Mucosa of rectum (tissue), 2 donors: ENCODE measurements at regions not wholly inside any gene's neighbourhood (a gene's known extent, or its start where the extent isn't known, plus 50 kb on each side); places are given as distances from the start of the nearest gene placed in this dataset.
"Not testable (repeated sequence)": the region's sequence is repeated elsewhere in the genome, so short reads cannot be mapped to it uniquely, and the experiment has no call there.

Experiments used
- H3K27ac ChIP-seq, 2 donors: one replicate each; pipeline ENCODE4 v1.7.0; 2013; ENCODE audit warnings: inconsistent platforms in 2 of 2, low read depth in 2 of 2, low read length in 2 of 2
- H3K27me3 ChIP-seq, 2 donors: one replicate each; pipeline ENCODE4 v1.7.0; 2013; ENCODE audit warnings: low read length in 2 of 2; ENCODE audit not compliant: control insufficient read depth in 2 of 2, insufficient read depth in 2 of 2
- H3K36me3 ChIP-seq, 2 donors: one replicate each; pipeline ENCODE4 v1.7.0; 2013; ENCODE audit warnings: low read length in 2 of 2; ENCODE audit not compliant: control insufficient read depth in 2 of 2, insufficient read depth in 2 of 2
- H3K4me1 ChIP-seq, 2 donors: one replicate each; pipeline ENCODE4 v1.7.0; 2013; ENCODE audit warnings: low read length in 2 of 2, mild to moderate bottlenecking in 1 of 2; ENCODE audit not compliant: control insufficient read depth in 2 of 2, insufficient read depth in 2 of 2
- H3K4me3 ChIP-seq, 2 donors: one replicate each; pipeline ENCODE4 v1.7.0; 2013; ENCODE audit warnings: low read length in 2 of 2
- H3K9ac ChIP-seq, 2 donors: one replicate each; pipeline ENCODE4 v1.7.0; 2013; ENCODE audit warnings: low read length in 2 of 2, low read depth in 1 of 2, mild to moderate bottlenecking in 1 of 2
- H3K9me3 ChIP-seq, 2 donors: one replicate each; pipeline ENCODE4 v1.7.0; 2013; ENCODE audit warnings: low read length in 2 of 2; ENCODE audit not compliant: control insufficient read depth in 2 of 2
- donor health status: healthy.
- donor health status: Normal muscosa, but diverticular disease.

DNA sequence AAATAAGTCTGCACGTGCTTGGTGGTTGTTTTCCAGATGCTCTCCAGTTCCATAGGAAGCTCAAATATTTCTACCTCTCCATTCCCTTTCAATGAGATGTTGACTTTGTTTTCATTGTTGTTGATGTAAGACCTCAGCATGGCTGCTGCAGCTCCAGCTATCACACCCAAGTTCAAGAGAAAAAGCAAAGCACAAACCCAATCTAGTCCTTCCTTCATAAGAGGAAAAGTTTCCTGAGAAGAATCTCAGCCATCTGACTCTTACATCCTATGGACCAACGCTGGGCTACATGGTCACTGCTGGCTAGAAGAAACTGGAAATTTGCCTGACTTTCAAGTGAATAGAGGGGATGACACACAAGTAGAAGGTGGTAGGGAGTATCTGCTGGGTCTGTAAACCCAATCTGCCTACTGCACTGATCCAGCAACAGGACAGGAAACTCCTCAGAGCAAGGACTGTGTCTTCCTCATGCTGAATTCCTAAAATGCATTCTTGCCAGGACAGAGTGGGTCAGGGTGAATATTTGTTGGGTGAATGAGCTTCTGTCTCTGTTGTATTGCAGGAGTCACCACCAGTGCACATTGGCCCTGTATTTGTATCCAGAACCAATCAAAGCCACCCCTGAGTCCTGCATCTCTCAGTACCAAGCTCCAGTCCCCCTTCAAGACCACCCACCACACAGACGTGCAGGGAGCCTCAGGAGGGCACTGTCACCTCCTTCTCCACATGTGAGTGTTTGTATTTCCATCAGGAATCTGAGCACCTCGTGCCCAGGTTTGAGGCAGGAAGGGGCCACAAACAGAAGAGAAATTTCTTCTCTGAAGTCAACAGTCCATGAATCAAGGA lies 118.0 kb upstream of the IGLL5 start:
- H3K4me3 ChIP-seq, result no peak overlapping the region
- no peaks in the 10 kb centered on the region for H3K27me3 ChIP-seq
- no peak overlapping the region for H3K9ac ChIP-seq
- H3K36me3 ChIP-seq, result no peaks in the 10 kb centered on the region
- H3K9me3 ChIP-seq, result no peaks in the 10 kb centered on the region
- H3K27ac ChIP-seq, result no peak overlapping the region
- H3K4me1 ChIP-seq, result no peaks in the 10 kb centered on the region

DNA sequence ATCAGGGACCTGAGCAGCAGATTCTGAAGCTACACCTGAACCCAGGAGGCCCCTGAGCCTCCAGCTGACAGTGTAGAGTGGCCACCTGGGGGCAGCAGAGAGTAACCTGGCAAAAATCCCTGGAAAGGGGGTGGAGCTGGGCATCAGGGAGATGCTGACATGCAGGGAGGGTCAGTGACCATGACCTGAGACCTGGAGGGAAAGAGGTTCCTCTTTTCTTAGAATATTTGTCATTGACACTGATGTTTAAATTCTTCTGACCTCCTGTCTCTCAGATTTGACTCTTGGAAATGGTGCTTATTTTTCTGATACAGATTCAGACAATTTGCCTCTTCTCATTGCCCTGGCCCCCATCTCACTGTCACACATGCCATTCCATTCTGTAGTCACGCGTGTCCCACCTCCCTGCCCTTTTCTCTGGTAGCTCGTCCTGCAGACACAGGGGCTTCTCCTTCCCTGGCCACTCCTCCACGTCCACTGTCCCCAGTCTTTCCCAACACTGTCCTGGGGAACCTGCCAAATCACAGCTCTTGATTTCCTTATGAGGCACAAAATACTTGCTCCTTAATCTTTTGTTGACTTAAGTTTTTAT lies 117.2 kb upstream of the IGLL5 start:
- Histone ChIP-seq H3K36me3 (no peaks in the 10 kb centered on the region), H3K27me3 (no peaks in the 10 kb centered on the region), H3K4me1 (no peaks in the 10 kb centered on the region), H3K27ac (no peak overlapping the region), H3K4me3 (no peak overlapping the region), H3K9me3 (no peaks in the 10 kb centered on the region), H3K9ac (no peak overlapping the region)

DNA sequence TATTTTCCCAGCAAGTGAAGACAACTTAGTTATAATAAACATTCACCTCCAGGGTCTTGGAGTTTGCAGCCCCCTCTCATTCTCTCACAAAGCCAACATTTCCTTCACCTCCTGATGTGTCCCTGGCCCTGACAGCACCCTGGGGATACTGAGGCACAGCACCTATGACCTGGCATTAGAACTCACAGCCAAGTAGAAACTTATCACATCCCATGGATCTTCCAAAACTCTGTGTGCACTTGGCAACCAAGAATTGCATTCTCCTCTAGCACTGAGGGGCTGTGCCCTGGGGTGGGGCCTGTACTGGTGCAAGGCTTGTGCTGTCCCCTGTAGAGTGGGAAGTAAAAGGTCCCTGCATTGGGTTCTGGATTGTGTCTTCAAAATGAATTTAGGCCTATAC lies 116.7 kb upstream of the IGLL5 start:
- Histone ChIP-seq H3K27me3 (no peaks in the 10 kb centered on the region), H3K27ac (no peak overlapping the region), H3K36me3 (no peaks in the 10 kb centered on the region), H3K4me1 (no peaks in the 10 kb centered on the region), H3K9me3 (no peaks in the 10 kb centered on the region), H3K9ac (no peak overlapping the region), H3K4me3 (no peak overlapping the region)

DNA sequence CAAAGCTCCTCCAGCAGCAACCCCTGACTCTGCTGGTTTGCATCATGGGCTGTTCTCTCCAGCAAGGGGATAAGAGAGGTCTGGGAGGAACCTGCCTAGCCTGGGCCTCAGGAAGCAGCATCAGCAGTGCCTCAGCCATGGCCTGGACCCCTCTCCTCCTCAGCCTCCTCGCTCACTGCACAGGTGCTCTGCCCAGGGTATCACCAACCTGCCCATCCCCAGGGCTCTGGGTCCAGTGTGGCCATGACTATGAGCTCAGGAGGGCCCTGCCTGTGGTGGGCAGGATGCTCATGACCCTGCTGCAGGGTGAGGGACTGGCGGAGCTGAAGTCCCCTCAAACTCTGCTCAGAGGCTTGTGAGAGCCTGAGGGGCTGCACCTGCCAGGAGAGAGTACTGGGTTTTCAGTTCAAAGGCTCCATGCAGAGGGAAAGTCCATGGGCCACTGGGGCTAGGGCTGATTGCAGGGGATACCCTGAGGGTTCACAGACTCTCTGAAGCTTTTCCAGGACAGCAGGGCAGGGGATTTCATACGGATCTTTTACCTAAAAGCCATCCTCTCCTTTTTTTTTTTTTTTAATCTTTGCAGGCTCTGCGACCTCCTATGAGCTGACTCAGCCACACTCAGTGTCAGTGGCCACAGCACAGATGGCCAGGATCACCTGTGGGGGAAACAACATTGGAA lies 115.8 kb upstream of the IGLL5 start:
- Histone ChIP-seq H3K9me3 (no peaks in the 10 kb centered on the region), H3K27me3 (no peaks in the 10 kb centered on the region), H3K4me3 (no peak overlapping the region), H3K4me1 (no peaks in the 10 kb centered on the region), H3K36me3 (no peaks in the 10 kb centered on the region), H3K9ac (no peak overlapping the region), H3K27ac (no peak overlapping the region)

DNA sequence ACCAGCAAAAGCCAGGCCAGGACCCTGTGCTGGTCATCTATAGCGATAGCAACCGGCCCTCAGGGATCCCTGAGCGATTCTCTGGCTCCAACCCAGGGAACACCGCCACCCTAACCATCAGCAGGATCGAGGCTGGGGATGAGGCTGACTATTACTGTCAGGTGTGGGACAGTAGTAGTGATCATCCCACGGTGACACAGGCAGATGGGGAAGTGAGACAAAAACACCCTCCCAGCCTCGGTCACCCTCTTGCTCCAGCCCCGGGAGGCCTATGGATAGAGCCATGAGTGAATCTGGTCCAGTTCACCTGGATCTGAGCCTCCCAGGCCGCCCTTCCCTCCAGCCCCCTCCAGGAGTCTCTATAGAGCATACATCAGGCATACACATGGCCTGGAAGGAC lies 115.2 kb upstream of the IGLL5 start:
- Histone ChIP-seq H3K9ac (no peak overlapping the region), H3K27me3 (no peaks in the 10 kb centered on the region), H3K4me1 (no peaks in the 10 kb centered on the region), H3K27ac (no peak overlapping the region), H3K4me3 (no peak overlapping the region), H3K9me3 (no peaks in the 10 kb centered on the region), H3K36me3 (no peaks in the 10 kb centered on the region)

DNA sequence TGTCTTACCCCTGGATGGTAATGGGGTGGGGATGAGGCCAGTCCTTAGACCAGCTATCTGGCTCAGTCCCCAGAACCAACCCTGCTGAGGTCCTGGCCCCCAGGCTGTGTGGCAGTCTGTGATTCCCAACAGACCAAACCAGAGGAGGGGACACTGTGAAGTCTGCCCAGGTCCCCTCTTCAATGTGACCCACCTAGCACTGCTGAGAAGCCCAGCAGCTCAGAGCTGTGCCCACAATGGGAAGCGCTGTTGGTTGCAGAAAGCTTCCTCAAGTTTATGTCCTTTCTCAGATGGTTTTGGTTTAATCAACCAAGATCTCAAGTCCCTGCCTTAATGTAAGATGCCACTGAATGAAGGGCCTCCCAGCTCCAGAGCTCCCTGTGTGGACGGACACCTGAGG lies 114.7 kb upstream of the IGLL5 start:
- no peak overlapping the region for H3K27ac ChIP-seq

DNA sequence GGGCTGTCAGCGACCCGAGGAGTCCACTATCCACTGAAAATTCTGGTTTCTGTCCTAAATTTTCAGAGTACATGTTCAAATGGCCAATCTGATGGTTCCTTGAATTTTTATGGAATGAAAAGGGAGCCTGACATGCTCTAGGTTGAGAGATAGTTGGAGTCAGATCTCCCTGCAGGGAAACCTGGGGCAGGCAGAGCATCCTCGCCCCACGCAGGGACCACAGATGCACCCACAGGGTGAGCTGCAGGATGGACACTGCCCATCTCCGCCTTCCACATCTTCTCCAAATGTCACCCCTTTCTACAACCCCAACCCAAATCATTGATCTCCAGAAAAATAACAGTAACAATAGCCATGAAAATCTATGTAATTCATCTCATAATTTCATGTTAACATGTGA lies 114.2 kb upstream of the IGLL5 start:
- H3K9me3 ChIP-seq, result no peaks in the 10 kb centered on the region
- no peaks in the 10 kb centered on the region for H3K36me3 ChIP-seq
- H3K27ac ChIP-seq, result no peak overlapping the region
- H3K9ac ChIP-seq, result no peak overlapping the region
- no peaks in the 10 kb centered on the region for H3K4me1 ChIP-seq
- H3K27me3 ChIP-seq, result no peaks in the 10 kb centered on the region
- H3K4me3 ChIP-seq, result no peak overlapping the region

More for the DNA sequence above, 114.7 kb upstream of the IGLL5 start:
- Histone ChIP-seq H3K27me3 (no peaks in the 10 kb centered on the region), H3K9me3 (no peaks in the 10 kb centered on the region), H3K36me3 (no peaks in the 10 kb centered on the region), H3K4me1 (no peaks in the 10 kb centered on the region), H3K4me3 (no peak overlapping the region), H3K9ac (no peak overlapping the region)

DNA sequence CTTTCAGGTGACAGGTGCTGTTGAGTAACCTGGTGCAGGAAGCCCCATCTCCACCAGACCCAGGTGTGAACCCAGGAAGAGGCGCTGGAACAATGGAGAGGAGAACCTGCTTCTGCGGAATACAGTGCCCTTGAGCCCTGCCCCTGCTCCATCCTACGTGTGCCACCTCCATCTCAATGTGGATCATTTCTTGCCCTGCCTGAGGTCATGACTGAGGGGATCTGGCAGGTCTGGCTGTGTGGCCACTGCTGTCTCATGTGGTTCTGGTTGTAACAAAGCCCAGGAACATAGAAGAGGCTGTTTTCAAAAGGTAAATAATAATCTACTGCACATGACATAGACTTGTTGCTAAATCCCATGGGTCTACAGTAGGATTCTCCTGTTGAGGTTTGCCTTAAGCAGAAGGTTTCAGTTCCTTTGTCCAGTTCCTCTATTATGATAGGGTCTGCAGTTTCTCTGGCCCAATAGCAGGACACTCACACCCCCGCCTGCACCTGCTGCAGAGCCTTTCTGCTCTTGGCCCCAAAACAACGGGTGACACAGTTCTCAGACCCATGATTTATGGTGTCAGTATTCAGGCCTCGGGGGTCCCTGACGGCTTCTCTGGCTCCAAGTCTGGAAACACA lies 113.5 kb upstream of the IGLL5 start:
- no peaks in the 10 kb centered on the region for H3K36me3 ChIP-seq
- H3K27ac ChIP-seq, result no peak overlapping the region
- no peaks in the 10 kb centered on the region for H3K27me3 ChIP-seq
- no peaks in the 10 kb centered on the region for H3K9me3 ChIP-seq
- no peak overlapping the region for H3K9ac ChIP-seq
- no peaks in the 10 kb centered on the region for H3K4me1 ChIP-seq
- H3K4me3 ChIP-seq, result no peak overlapping the region

DNA sequence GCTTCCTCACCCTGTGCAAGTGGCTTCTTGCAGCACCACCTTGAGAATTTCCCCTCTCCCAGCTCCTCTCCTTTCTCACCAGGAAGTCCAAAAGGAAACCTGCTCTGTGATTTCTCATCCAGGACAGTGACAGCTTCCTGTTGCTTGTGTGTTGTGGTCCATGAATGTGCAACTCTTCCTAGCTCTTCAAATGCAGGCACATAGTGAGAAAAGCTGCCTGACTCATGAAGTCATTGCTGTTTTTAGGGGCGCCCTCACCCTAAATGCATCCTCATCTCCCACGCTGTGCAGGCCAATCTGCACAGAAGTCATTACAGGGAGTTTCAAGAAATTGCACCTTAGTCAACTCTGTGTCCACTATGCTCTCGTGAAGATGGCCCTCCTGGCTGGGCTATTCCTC lies 112.9 kb upstream of the IGLL5 start:
- H3K36me3 ChIP-seq, H3K4me3 ChIP-seq, H3K27ac ChIP-seq, H3K9me3 ChIP-seq, H3K4me1 ChIP-seq, H3K27me3 ChIP-seq, H3K9ac ChIP-seq: not testable (repeated sequence)

DNA sequence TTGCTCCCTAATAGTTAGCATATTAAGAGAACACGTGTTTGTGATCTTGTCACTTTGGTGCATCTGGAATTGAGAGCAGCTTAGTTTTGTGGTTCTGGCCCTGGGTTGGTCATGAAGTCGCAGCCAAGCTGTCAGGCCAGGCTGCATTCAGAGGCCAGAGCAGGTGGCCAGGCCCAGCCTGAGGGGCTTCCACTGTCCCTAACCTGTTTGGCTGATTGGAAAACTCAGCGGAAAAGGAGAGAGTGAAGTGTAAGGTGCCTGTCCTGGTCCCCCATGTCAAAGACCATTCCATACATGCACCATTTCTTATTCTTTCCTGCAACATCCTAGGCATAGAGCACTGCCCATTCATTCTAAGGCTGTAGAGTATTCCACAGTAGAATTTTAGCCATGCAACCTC lies 111.5 kb upstream of the IGLL5 start:
- Histone ChIP-seq H3K36me3 (no peaks in the 10 kb centered on the region), H3K4me1 (no peaks in the 10 kb centered on the region), H3K4me3 (no peak overlapping the region), H3K9ac (no peak overlapping the region), H3K9me3 (no peaks in the 10 kb centered on the region), H3K27me3 (no peaks in the 10 kb centered on the region), H3K27ac (no peak overlapping the region)
